ENCODE measurements at regions not wholly inside any gene's neighbourhood (a gene's known extent, or its start where the extent isn't known, plus 50 kb on each side); places are given as distances from the start of the nearest gene placed in this dataset.

DNA sequence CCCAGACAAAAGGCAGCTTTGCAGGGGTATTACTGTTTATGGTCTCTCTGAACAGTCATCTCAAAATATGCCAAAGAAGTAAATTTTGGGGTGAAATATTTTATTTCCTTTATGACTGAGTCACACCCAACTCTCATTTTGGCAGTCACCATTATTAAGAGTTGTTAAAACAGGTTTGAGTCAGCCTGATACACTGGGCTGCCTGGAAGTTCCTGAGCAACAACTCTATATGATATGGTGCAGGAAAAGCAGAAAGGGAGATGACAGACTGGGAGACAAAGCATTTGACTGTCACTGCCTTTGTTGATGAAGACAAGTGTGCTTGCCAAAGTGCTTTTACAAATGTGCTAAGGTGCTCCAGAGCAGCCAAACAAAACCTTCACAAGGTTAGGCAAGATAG lies 1263.5 kb downstream of the PCDH7 start:
- TF ChIP-seq, protein P1, sequence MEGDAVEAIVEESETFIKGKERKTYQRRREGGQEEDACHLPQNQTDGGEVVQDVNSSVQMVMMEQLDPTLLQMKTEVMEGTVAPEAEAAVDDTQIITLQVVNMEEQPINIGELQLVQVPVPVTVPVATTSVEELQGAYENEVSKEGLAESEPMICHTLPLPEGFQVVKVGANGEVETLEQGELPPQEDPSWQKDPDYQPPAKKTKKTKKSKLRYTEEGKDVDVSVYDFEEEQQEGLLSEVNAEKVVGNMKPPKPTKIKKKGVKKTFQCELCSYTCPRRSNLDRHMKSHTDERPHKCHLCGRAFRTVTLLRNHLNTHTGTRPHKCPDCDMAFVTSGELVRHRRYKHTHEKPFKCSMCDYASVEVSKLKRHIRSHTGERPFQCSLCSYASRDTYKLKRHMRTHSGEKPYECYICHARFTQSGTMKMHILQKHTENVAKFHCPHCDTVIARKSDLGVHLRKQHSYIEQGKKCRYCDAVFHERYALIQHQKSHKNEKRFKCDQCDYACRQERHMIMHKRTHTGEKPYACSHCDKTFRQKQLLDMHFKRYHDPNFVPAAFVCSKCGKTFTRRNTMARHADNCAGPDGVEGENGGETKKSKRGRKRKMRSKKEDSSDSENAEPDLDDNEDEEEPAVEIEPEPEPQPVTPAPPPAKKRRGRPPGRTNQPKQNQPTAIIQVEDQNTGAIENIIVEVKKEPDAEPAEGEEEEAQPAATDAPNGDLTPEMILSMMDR (conservative IDR thresholded peaks at IDR 0.05; ENCODE audit: low read length), result no peak
- no peak for TF ChIP-seq EZH2phosphoT487 (IDR thresholded peaks at IDR 0.05; ENCODE audit: borderline replicate concordance)
- Histone ChIP-seq H3K9me3 (ENCODE audit: insufficient read depth, low read depth, low read length) (no peaks in the 10 kb centered on the region), H3K4me3 (ENCODE audit: low read length, poor library complexity, severe bottlenecking) (no peak overlapping the region)

DNA sequence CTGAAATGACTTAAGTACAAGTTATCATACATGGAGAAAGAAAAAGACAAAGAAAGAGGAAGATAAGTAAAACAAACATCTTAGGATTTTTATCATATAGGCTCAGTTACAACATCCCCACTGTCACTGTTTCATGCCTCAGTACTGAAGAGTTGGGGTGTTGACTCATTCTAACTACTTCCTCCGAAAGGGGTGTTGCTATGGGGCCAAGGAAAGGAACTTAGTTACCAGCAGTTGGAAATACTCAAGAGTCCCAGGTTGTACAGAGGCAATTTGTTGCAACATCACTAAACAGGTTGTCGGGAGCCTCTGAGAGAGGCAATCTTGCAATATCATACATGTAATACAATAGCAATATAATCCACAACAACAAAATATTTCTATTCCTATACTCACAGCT lies 1264.7 kb downstream of the PCDH7 start:
- Histone ChIP-seq H3K9me2 (replicated peaks; ENCODE audit: low read depth, low read length) (no peaks in the 10 kb centered on the region), H3K4me2 (ENCODE audit: low read depth, low read length, poor library complexity, severe bottlenecking) (no peak overlapping the region), H2AFZ (ENCODE audit: low read length) (no peak overlapping the region), H3K9me3 (ENCODE audit: insufficient read depth, low read depth, low read length) (no peaks in the 10 kb centered on the region), H3K27me3 (ENCODE audit: insufficient read depth, low read length, poor library complexity, severe bottlenecking) (no peaks in the 10 kb centered on the region), H3K79me2 (ENCODE audit: insufficient read depth, low read length) (no peaks in the 10 kb centered on the region), H3K36me3 (ENCODE audit: insufficient read depth, low read length) (no peaks in the 10 kb centered on the region), H3K9ac (ENCODE audit: low read depth, low read length, poor library complexity, severe bottlenecking) (no peak overlapping the region), H3K4me1 (ENCODE audit: insufficient read depth, low read length, poor library complexity, severe bottlenecking) (no peaks in the 10 kb centered on the region), H3K4me3 (ENCODE audit: low read length, poor library complexity, severe bottlenecking) (no peak overlapping the region), H4K20me1 (ENCODE audit: insufficient read depth, low read length, poor library complexity, severe bottlenecking) (no peaks in the 10 kb centered on the region), H3F3A (ENCODE audit: low read depth) (no peaks in the 10 kb centered on the region)
- no peak for TF ChIP-seq EZH2phosphoT487 (IDR thresholded peaks at IDR 0.05; ENCODE audit: borderline replicate concordance)
- TF ChIP-seq, protein P1 (conservative IDR thresholded peaks at IDR 0.05; ENCODE audit: low read length), result no peak

More for the DNA sequence above, 1263.5 kb downstream of the PCDH7 start:
- Histone ChIP-seq H3K4me2 (ENCODE audit: low read depth, low read length, poor library complexity, severe bottlenecking) (no peak overlapping the region), H2AFZ (ENCODE audit: low read length) (no peak overlapping the region), H3K79me2 (ENCODE audit: insufficient read depth, low read length) (no peaks in the 10 kb centered on the region), H4K20me1 (ENCODE audit: insufficient read depth, low read length, poor library complexity, severe bottlenecking) (no peaks in the 10 kb centered on the region), H3F3A (ENCODE audit: low read depth) (no peaks in the 10 kb centered on the region), H3K9me2 (replicated peaks; ENCODE audit: low read depth, low read length) (no peaks in the 10 kb centered on the region), H3K36me3 (ENCODE audit: insufficient read depth, low read length) (no peaks in the 10 kb centered on the region), H3K27me3 (ENCODE audit: insufficient read depth, low read length, poor library complexity, severe bottlenecking) (no peaks in the 10 kb centered on the region), H3K4me1 (ENCODE audit: insufficient read depth, low read length, poor library complexity, severe bottlenecking) (no peaks in the 10 kb centered on the region), H3K9ac (ENCODE audit: low read depth, low read length, poor library complexity, severe bottlenecking) (no peak overlapping the region)

DNA sequence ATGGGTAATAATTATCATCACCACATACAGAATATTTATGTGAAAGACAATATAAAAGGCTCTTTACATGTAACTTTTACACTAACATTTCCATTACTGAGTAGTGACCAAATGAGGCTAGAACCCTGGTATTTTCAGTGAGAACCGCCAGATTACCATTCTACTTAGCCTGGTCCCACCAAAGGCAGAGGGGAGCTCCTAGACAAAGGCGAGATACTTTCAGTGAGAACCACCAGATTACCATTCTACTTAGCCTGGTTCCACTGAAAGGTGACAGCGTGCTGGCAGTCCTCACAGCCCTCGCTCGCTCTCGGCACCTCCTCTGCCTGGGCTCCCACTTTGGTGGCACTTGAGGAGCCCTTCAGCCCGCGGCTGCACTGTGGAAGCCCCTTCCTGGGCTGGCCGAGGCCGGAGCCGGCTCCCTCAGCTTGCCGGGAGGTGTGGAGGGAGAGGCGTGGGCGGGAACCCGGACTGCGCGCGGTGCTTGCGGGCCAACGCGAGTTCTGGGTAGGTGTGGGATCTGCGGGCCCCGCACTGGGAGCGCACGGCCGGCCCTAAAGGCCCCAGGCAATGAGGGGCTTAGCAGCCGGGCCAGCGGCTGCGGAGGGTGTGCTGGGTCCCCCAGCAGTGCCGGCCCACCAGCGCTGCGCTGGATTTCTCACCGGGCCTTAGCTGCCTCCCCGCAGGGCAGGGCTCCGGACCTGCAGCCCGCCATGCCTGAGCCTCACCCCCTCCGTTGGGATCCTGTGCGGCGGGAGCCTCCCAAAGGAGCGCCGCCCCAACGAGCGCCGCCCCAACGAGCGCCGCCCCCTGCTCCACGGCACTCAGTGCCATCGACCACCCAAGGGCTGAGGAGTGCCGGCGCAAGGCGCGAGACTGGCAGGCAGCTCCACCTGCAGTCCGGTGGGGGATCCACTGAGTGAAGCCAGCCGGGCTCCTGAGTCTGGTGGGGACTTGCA lies 1276.1 kb downstream of the PCDH7 start:
- Histone ChIP-seq H3F3A (ENCODE audit: low read depth) (no peaks in the 10 kb centered on the region), H3K9me3 (ENCODE audit: insufficient read depth, low read depth, low read length) (0 out of 2 replicates have a peak, but pooled peaks cover 5% of the 10 kb centered on the region), H3K9me2 (replicated peaks; ENCODE audit: low read depth, low read length) (no peaks in the 10 kb centered on the region), H3K4me1 (ENCODE audit: insufficient read depth, low read length, poor library complexity, severe bottlenecking) (no peaks in the 10 kb centered on the region), H3K79me2 (ENCODE audit: insufficient read depth, low read length) (no peaks in the 10 kb centered on the region), H3K27me3 (ENCODE audit: insufficient read depth, low read length, poor library complexity, severe bottlenecking) (no peaks in the 10 kb centered on the region), H3K4me3 (ENCODE audit: low read length, poor library complexity, severe bottlenecking) (no peak overlapping the region), H4K20me1 (ENCODE audit: insufficient read depth, low read length, poor library complexity, severe bottlenecking) (no peaks in the 10 kb centered on the region), H3K9ac (ENCODE audit: low read depth, low read length, poor library complexity, severe bottlenecking) (no peak overlapping the region), H3K36me3 (ENCODE audit: insufficient read depth, low read length) (no peaks in the 10 kb centered on the region), H3K4me2 (ENCODE audit: low read depth, low read length, poor library complexity, severe bottlenecking) (no peak overlapping the region), H2AFZ (ENCODE audit: low read length) (no peak overlapping the region)
- TF ChIP-seq EZH2phosphoT487 (IDR thresholded peaks at IDR 0.05; ENCODE audit: borderline replicate concordance), result no peak
- TF ChIP-seq, protein P1 (conservative IDR thresholded peaks at IDR 0.05; ENCODE audit: low read length), result no peak

All from Loucy (cell line).